ENCODE measurements at regions not wholly inside any gene's neighbourhood (a gene's known extent, or its start where the extent isn't known, plus 50 kb on each side); places are given as distances from the start of the nearest gene placed in this dataset.

GRCh38 chr13:74219566-74219965, 85.4 kb upstream of the KLF12 start:
- 65 to 78% methylated on average over 2 of the region's 2 CpGs for WGBS, 2 donors (ENCODE audit: low coverage in 1 of 2)
- H3K27ac ChIP-seq = no peak overlapping the region

GRCh38 chr13:74218291-74218690, 84.1 kb upstream of the KLF12 start:
- WGBS, 2 donors (ENCODE audit: low coverage in 1 of 2) = 90 to 92% methylated on average over 4 to 5 of the region's 7 CpGs
- no peaks in the 10 kb centered on the region for H3K27me3 ChIP-seq
- no peaks in the 10 kb centered on the region for H3K36me3 ChIP-seq
- no peak overlapping the region for H3K27ac ChIP-seq
- no peaks in the 10 kb centered on the region for H3K4me1 ChIP-seq
- no peaks in the 10 kb centered on the region for H3K9me3 ChIP-seq
- ATAC-seq = no peak
- H3K4me3 ChIP-seq = no peak overlapping the region
- TF ChIP-seq POLR2AphosphoS5 (IDR thresholded peaks at IDR 0.05) = no peak
- TF ChIP-seq EP300 (IDR thresholded peaks at IDR 0.05) = no peak
- TF ChIP-seq POLR2A (IDR thresholded peaks at IDR 0.05) = no peak
- TF ChIP-seq, protein P1, sequence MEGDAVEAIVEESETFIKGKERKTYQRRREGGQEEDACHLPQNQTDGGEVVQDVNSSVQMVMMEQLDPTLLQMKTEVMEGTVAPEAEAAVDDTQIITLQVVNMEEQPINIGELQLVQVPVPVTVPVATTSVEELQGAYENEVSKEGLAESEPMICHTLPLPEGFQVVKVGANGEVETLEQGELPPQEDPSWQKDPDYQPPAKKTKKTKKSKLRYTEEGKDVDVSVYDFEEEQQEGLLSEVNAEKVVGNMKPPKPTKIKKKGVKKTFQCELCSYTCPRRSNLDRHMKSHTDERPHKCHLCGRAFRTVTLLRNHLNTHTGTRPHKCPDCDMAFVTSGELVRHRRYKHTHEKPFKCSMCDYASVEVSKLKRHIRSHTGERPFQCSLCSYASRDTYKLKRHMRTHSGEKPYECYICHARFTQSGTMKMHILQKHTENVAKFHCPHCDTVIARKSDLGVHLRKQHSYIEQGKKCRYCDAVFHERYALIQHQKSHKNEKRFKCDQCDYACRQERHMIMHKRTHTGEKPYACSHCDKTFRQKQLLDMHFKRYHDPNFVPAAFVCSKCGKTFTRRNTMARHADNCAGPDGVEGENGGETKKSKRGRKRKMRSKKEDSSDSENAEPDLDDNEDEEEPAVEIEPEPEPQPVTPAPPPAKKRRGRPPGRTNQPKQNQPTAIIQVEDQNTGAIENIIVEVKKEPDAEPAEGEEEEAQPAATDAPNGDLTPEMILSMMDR (IDR thresholded peaks at IDR 0.05) = no peak

More at GRCh38 chr13:74219566-74219965, 85.4 kb upstream of the KLF12 start:
- Histone ChIP-seq H3K27me3 (no peaks in the 10 kb centered on the region), H3K36me3 (no peaks in the 10 kb centered on the region), H3K4me3 (no peak overlapping the region), H3K4me1 (no peaks in the 10 kb centered on the region), H3K9me3 (no peaks in the 10 kb centered on the region)
- no peak for ATAC-seq
- TF ChIP-seq POLR2AphosphoS5 (IDR thresholded peaks at IDR 0.05) = no peak
- TF ChIP-seq, protein P1 (IDR thresholded peaks at IDR 0.05) = no peak
- TF ChIP-seq POLR2A (IDR thresholded peaks at IDR 0.05) = no peak
- no peak for TF ChIP-seq EP300 (IDR thresholded peaks at IDR 0.05)

- TF ChIP-seq, protein P1 (IDR thresholded peaks at IDR 0.05) = no peak
- TF ChIP-seq POLR2AphosphoS5 (IDR thresholded peaks at IDR 0.05) = no peak
- no peak for TF ChIP-seq EP300 (IDR thresholded peaks at IDR 0.05)
- no peak for TF ChIP-seq POLR2A (IDR thresholded peaks at IDR 0.05)
- Histone ChIP-seq H3K36me3 (no peaks in the 10 kb centered on the region), H3K27ac (no peak overlapping the region), H3K27me3 (no peaks in the 10 kb centered on the region), H3K4me1 (no peaks in the 10 kb centered on the region), H3K9me3 (no peaks in the 10 kb centered on the region), H3K4me3 (no peak overlapping the region)
- 27 to 33% methylated on average over 1 of the region's 1 CpG for WGBS, 2 donors (ENCODE audit: low coverage in 1 of 2)
- ATAC-seq = no peak
Measured at GRCh38 chr13:74217811-74218210, 83.6 kb upstream of the KLF12 start.

DNA sequence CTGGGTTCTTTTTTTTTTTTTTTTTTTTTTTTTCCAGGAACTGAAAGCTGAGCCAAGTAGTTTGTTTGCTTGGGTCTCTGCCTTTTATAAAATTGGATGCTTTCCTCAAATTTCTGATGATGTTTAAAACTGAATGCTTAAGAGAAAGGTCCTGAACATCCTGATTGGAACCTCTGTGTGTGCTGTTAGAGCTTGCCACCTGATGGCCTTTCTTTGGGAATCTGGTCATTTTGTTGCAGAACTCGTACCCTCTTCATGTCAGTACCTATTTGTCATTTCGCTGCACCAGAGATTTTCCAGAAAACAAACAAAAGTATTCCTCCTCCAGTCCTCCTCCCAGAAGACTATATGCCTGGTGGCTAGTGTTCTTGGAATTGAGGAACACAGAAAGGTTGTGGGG, 81.2 kb upstream of the KLF12 start:
- TF ChIP-seq, protein P1 (IDR thresholded peaks at IDR 0.05) = no peak
- TF ChIP-seq EP300 (IDR thresholded peaks at IDR 0.05) (no peak), POLR2AphosphoS5 (IDR thresholded peaks at IDR 0.05) (no peak), POLR2A (IDR thresholded peaks at IDR 0.05) (no peak)
- no peaks in the 10 kb centered on the region for H3K4me1 ChIP-seq
- 85 to 88% methylated on average over 2 of the region's 2 CpGs for whole genome bisulfite sequencing, 2 donors (ENCODE audit: low coverage in 1 of 2)
- H3K36me3 ChIP-seq = no peaks in the 10 kb centered on the region
- no peaks in the 10 kb centered on the region for H3K27me3 ChIP-seq
- H3K4me3 ChIP-seq = no peak overlapping the region
- no peak for ATAC-seq
- no peak overlapping the region for H3K27ac ChIP-seq
- no peaks in the 10 kb centered on the region for H3K9me3 ChIP-seq

DNA sequence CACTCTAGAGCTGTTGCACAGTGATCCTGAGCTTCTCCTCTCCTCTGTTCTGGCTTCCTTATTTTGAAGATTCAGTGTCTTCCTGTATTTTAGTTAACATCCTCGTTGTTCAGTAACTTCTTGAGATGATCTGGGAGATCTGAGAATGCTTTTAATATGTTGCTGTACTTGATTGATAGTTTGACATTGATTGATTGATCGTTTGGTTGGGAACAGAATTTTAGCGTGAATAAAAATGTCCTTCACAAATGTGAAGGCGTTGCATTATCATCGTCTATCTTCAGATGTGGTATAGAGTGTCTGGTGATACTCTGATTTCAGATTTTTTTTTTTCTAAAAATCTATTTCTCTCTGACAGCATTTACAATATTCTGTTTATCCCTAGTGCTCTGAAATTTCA, 80.1 kb upstream of the KLF12 start:
- no peak overlapping the region for H3K4me3 ChIP-seq
- no peak for ATAC-seq
- no peaks in the 10 kb centered on the region for H3K9me3 ChIP-seq
- no peaks in the 10 kb centered on the region for H3K36me3 ChIP-seq
- H3K27me3 ChIP-seq = no peaks in the 10 kb centered on the region
- 80 to 81% methylated on average over 5 of the region's 5 CpGs for WGBS, 2 donors (ENCODE audit: low coverage in 1 of 2)
- TF ChIP-seq EP300 (IDR thresholded peaks at IDR 0.05) = no peak
- TF ChIP-seq, protein P1 (IDR thresholded peaks at IDR 0.05) = no peak
- TF ChIP-seq POLR2AphosphoS5 (IDR thresholded peaks at IDR 0.05) = no peak
- no peak overlapping the region for H3K27ac ChIP-seq
- no peaks in the 10 kb centered on the region for H3K4me1 ChIP-seq

Data from gastroesophageal sphincter (tissue), 4 donors.